ENCODE measurements at regions not wholly inside any gene's neighbourhood (a gene's known extent, or its start where the extent isn't known, plus 50 kb on each side); places are given as distances from the start of the nearest gene placed in this dataset.
"Not testable (repeated sequence)": the region's sequence is repeated elsewhere in the genome, so short reads cannot be mapped to it uniquely, and the experiment has no call there.

GRCh38 chr7:110187877-110188554 lies 902.9 kb upstream of the LRRN3 start:
- no peak for DNase-seq

GRCh38 chr7:110204527-110204926 lies 886.4 kb upstream of the LRRN3 start:
- DNase-seq: no peak

- no peak for DNase-seq
Measured at GRCh38 chr7:110205899-110206298, 885.0 kb upstream of the LRRN3 start.

- no peak for DNase-seq
Measured at GRCh38 chr7:110209884-110210283, 881.0 kb upstream of the LRRN3 start.

- no peak for DNase-seq
Measured at GRCh38 chr7:110210941-110211608, 879.9 kb upstream of the LRRN3 start.

GRCh38 chr7:110224643-110225042 lies 866.3 kb upstream of the LRRN3 start:
- no peak for DNase-seq

GRCh38 chr7:110246118-110246517 lies 844.8 kb upstream of the LRRN3 start:
- DNase-seq: no peak

GRCh38 chr7:110253093-110253492 lies 837.8 kb upstream of the LRRN3 start:
- no peak for DNase-seq

GRCh38 chr7:110257673-110258072 lies 833.3 kb upstream of the LRRN3 start:
- no peak for DNase-seq

GRCh38 chr7:110262251-110262650 lies 828.7 kb upstream of the LRRN3 start:
- no peak for DNase-seq

GRCh38 chr7:110264288-110264687 lies 826.6 kb upstream of the LRRN3 start:
- DNase-seq: no peak

- DNase-seq: no peak
Measured at GRCh38 chr7:110281362-110281761, 809.6 kb upstream of the LRRN3 start.

GRCh38 chr7:110283056-110283455 lies 807.9 kb upstream of the LRRN3 start:
- no peak for DNase-seq

GRCh38 chr7:110291430-110291829 lies 799.5 kb upstream of the LRRN3 start:
- no peak for DNase-seq

GRCh38 chr7:110296321-110296720 lies 794.6 kb upstream of the LRRN3 start:
- DNase-seq: no peak

- no peak for DNase-seq
Measured at GRCh38 chr7:110307776-110308175, 783.2 kb upstream of the LRRN3 start.

GRCh38 chr7:110308791-110309190 lies 782.1 kb upstream of the LRRN3 start:
- DNase-seq: no peak

- no peak for DNase-seq
Measured at GRCh38 chr7:110309941-110310340, 781.0 kb upstream of the LRRN3 start.

- DNase-seq: no peak
Measured at GRCh38 chr7:110311556-110311955, 779.4 kb upstream of the LRRN3 start.

GRCh38 chr7:110317541-110318265 lies 773.2 kb upstream of the LRRN3 start:
- DNase-seq: no peak

GRCh38 chr7:110320285-110320684 lies 770.6 kb upstream of the LRRN3 start:
- not testable (repeated sequence) for DNase-seq

- DNase-seq: no peak
Measured at GRCh38 chr7:110322796-110323195, 768.1 kb upstream of the LRRN3 start.

GRCh38 chr7:110326966-110327365 lies 764.0 kb upstream of the LRRN3 start:
- no peak for DNase-seq

- DNase-seq: no peak
Measured at GRCh38 chr7:110336423-110336822, 754.5 kb upstream of the LRRN3 start.
